ENCODE measurements at regions not wholly inside any gene's neighbourhood (a gene's known extent, or its start where the extent isn't known, plus 50 kb on each side); places are given as distances from the start of the nearest gene placed in this dataset.

GRCh38 chr1:165054627-165055026, 301.9 kb downstream of the LMX1A start:
- Histone ChIP-seq H3K4me2 (ENCODE audit: low read depth, low read length) (no peak overlapping the region), H3K4me1 (ENCODE audit: control insufficient read depth, insufficient read depth, low read length) (no peaks in the 10 kb centered on the region), H3K4ac (ENCODE audit: low read depth, low read length) (no peak overlapping the region), H2BK15ac (ENCODE audit: low read depth, low read length) (no peak overlapping the region), H3K9me3 (ENCODE audit: control insufficient read depth, insufficient read depth, low read length) (no peaks in the 10 kb centered on the region), H4K20me1 (ENCODE audit: insufficient read depth, low read length) (no peaks in the 10 kb centered on the region), H4K8ac (ENCODE audit: low read depth in 2 of 2, low read length in 2 of 2) (no peak overlapping the region), H2AFZ (replicated peaks; ENCODE audit: low read length, poor library complexity) (no peak overlapping the region), H3K14ac (replicated peaks; ENCODE audit: low read depth, low read length) (no peak overlapping the region), H3K4me3 (ENCODE audit: insufficient read depth, low read depth, low read length) (no peak overlapping the region), H2AK5ac (ENCODE audit: low read depth, low read length) (no peak overlapping the region), H3K9ac (ENCODE audit: low read depth, low read length) (no peak overlapping the region), H2BK20ac (ENCODE audit: low read depth, low read length) (no peak overlapping the region), H4K5ac (ENCODE audit: low read depth, low read length) (no peak overlapping the region), H3K23ac (ENCODE audit: low read depth, low read length) (no peak overlapping the region), H3K27ac (ENCODE audit: insufficient read depth, low read length) (no peak overlapping the region), H3K79me1 (ENCODE audit: low read depth in 1 of 2, low read length in 2 of 2) (no peaks in the 10 kb centered on the region), H3K18ac (ENCODE audit: low read depth, low read length) (no peak overlapping the region), H4K91ac (ENCODE audit: insufficient read depth, low read depth, low read length) (no peak overlapping the region), H3K36me3 (ENCODE audit: control insufficient read depth, insufficient read depth, low read length) (no peaks in the 10 kb centered on the region), H3K9me1 (ENCODE audit: insufficient read depth, low read length) (no peaks in the 10 kb centered on the region), H2BK120ac (ENCODE audit: low read depth, low read length) (no peak overlapping the region), H3K27me3 (ENCODE audit: control insufficient read depth, insufficient read depth, low read length) (no peaks in the 10 kb centered on the region), H2BK5ac (ENCODE audit: low read depth, low read length, poor library complexity, severe bottlenecking) (no peak overlapping the region), H2AK9ac (replicated peaks; ENCODE audit: low read depth, low read length, poor library complexity) (no peak overlapping the region), H3K56ac (ENCODE audit: extremely low read depth, insufficient read depth, low read length) (no peak overlapping the region)
- TF ChIP-seq CTCF (conservative IDR thresholded peaks at IDR 0.05; ENCODE audit: low read depth, low read length) (no peak), RAD21 (IDR thresholded peaks at IDR 0.05; ENCODE audit: low read length) (no peak), SMC3 (IDR thresholded peaks at IDR 0.05; ENCODE audit: low read depth, low read length) (no peak), CEBPB (IDR thresholded peaks at IDR 0.05; ENCODE audit: low read depth, low read length) (no peak), POLR2A (IDR thresholded peaks at IDR 0.05; ENCODE audit: low read depth, low read length) (no peak), RCOR1 (IDR thresholded peaks at IDR 0.05; ENCODE audit: insufficient replicate concordance, low read length) (no peak), BHLHE40 (IDR thresholded peaks at IDR 0.05; ENCODE audit: low read depth, low read length) (no peak), FOS (IDR thresholded peaks at IDR 0.05; ENCODE audit: low read depth, low read length) (no peak), MAZ (IDR thresholded peaks at IDR 0.05; ENCODE audit: borderline replicate concordance, low read depth, low read length) (no peak), MAFK (IDR thresholded peaks at IDR 0.05; ENCODE audit: low read depth, low read length) (no peak), USF2 (IDR thresholded peaks at IDR 0.05; ENCODE audit: low read depth, low read length) (no peak), CHD1 (IDR thresholded peaks at IDR 0.05; ENCODE audit: low read depth, low read length) (no peak), ELK1 (IDR thresholded peaks at IDR 0.05; ENCODE audit: borderline replicate concordance, low read depth, low read length) (no peak)
- in situ Hi-C loops (cut with MboI; ENCODE audit: low sequenced_read_pairs) (loop anchor here (25.0 kb wide), 2 partner anchors 1517 to 1642 kb away; no protein-coding TSS in a partner anchor), intact Hi-C loops (cut with micrococcal nuclease) (no loop called here), dilution Hi-C loops (cut with HindIII; ENCODE audit: low sequenced_read_pairs, unreplicated experiment) (no loop called here)
- ChIA-PET CTCF (no interaction called here), POLR2A (ENCODE audit: unreplicated experiment) (no interaction called here)
- no peak for ATAC-seq (ENCODE audit: low read depth)
- DNase-seq: no peak
- WGBS, 2 experiments (ENCODE audit: extremely low coverage in 2 of 2, insufficient read length in 1 of 2): 20% methylated on average over 2 of the region's 4 CpGs; no CpG with 5 or more reads in 1 of the 2 experiments
- no TSS peak for BruUV-seq (replicated peaks)

Data from IMR-90 (cell line).